ENCODE measurements at regions not wholly inside any gene's neighbourhood (a gene's known extent, or its start where the extent isn't known, plus 50 kb on each side); places are given as distances from the start of the nearest gene placed in this dataset.

- no peak for DNase-seq (ENCODE audit: low read depth)
Measured at GRCh38 chr1:214977700-214978374, 104.7 kb upstream of the KCNK2 start.

GRCh38 chr1:214979191-214979590, 103.3 kb upstream of the KCNK2 start:
- no peak for DNase-seq (ENCODE audit: low read depth)

GRCh38 chr1:214980921-214981320, 101.6 kb upstream of the KCNK2 start:
- DNase-seq (ENCODE audit: low read depth) = no peak

- DNase-seq (ENCODE audit: low read depth) = no peak
Measured at GRCh38 chr1:214983126-214983869, 99.2 kb upstream of the KCNK2 start.

GRCh38 chr1:214989341-214989740, 93.2 kb upstream of the KCNK2 start:
- no peak for DNase-seq (ENCODE audit: low read depth)

DNA sequence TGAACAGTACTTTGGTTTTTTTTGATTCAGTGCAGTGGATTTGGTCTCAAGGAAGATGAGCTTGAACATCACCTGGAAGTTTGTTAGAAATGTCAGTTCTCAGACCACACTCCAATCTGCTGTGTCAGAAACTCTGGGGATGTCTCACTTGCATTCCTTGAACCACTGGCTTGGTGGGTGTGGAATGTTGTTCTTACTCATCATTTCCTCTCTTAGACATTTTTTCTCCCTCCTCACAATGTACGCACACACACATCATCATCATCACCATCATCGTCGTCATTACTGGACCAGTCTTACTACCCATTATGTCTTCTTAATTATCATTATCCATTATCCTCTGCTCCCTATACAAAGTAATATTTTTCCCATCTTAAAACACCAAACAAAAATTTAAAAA, 91.9 kb upstream of the KCNK2 start:
- peak; percentile 62 for DNase-seq (ENCODE audit: low read depth)

DNA sequence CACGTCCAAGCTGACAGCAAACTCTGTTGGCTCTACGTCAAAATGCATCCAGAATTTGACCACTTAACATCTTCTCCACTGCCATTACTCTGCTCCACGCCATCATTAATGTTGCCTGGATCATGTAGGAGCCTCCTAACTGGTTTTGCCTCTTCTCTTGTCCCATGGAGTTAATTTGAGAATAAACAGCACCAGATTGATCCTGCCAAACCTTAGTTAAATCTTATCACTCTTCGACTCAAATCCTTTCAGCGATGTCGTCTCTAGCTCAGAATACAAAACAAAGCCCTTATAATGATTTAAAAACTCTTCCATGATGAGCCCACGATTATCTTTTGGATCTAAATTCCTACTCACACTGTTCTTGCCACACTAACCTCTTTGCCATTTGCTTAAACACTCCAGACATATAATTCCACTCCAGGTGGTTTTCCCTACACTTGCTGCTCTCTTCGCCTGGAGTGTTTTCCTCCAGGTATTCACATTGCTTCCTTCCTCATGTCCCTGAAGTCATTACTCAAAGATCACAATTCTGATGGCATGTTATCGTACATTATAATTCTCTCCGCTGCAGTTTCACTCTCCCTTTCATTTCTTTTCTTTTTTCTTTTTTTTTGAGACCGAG, 90.7 kb upstream of the KCNK2 start:
- DNase-seq (ENCODE audit: low read depth) = no peak

DNA sequence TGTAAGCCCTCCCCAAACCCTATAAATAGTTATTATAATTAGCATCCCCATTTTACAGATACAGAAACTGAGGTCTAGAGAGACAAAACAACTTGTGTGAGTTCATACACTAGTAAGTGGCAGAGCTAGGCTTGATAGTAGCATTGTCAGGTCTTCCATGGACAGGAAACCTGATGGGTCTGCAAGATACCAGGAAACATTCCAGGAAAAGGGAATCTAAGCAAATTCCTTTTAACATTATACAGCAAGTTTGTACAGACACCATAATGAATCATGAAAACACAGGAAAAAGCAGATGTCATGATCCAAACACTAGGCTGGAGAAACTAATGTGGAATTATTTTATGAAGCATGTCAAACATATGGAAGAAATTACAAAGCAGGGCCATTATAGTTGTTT, 89.1 kb upstream of the KCNK2 start:
- no peak for DNase-seq (ENCODE audit: low read depth)

DNA sequence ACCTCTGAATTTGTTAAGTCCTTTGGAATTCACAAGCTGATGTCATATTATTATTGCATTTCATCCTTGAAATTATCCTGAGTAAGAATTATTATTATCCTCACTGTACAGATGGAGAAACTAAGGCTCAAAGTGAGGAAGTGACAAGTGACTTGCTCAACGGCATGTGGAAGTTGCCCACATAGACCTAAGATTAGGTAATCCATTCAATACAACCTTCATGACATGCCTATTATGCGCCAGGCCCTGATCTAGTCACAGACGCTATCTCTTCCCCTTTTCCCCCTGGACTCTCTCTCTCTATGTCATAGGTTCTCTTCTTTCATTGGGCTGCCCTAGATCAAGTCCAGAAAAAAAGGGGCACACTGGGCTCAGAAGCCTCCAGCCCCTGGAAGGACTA, 84.9 kb upstream of the KCNK2 start:
- DNase-seq (ENCODE audit: low read depth) = no peak

DNA sequence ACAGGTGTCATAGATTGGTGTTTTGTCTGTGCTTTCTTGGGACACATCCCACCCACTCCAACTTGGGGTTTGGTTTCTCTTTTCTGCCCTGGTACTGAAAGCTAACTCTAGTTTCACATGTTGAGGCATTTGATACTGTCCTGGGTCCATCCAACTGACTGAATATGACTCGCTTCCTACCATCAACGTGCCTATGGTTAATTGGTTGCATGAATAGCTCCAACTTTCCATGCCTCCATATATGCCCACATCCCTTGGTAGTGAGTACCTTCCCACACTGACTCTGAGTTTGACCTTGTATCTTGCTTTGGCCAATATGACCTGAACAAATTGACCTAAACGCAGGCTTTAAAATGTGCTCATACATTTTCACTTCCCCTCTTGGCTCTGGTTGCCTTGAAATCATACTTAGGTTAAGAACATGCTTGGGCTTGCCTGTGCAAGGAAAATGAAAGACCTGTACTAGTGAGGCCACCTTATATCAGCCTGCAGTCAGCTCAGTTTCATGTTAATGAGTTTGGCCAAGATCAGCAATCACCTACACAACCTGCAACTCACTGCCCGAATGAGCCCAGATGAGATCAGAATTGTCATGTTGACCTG, 81.0 kb upstream of the KCNK2 start:
- DNase-seq (ENCODE audit: low read depth) = no peak

- peak; percentile 67 for DNase-seq (ENCODE audit: low read depth)
Measured at GRCh38 chr1:215002471-215002870, 80.1 kb upstream of the KCNK2 start.

- no peak for DNase-seq (ENCODE audit: low read depth)
Measured at GRCh38 chr1:215003686-215004085, 78.9 kb upstream of the KCNK2 start.

- DNase-seq (ENCODE audit: low read depth) = no peak
Measured at GRCh38 chr1:215004121-215004827, 78.3 kb upstream of the KCNK2 start.

DNA sequence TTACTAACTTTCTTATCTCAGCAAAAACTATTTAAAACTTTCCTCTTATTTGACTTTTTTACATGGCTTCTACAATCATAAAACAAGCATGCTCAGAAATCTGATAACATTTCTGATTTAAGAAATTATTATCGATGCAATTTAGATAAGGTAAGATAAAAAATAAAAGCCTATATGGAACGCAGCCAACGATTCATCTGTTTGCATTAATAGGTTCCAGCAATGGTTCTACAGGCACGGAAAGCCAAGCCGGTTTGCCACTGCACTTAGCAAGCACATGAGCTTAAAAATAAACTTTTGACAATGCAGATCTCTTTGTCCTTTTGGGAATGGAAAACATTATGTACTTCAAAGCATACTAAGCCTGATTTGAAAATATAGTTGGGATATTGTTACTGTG, 77.5 kb upstream of the KCNK2 start:
- DNase-seq (ENCODE audit: low read depth) = no peak

DNA sequence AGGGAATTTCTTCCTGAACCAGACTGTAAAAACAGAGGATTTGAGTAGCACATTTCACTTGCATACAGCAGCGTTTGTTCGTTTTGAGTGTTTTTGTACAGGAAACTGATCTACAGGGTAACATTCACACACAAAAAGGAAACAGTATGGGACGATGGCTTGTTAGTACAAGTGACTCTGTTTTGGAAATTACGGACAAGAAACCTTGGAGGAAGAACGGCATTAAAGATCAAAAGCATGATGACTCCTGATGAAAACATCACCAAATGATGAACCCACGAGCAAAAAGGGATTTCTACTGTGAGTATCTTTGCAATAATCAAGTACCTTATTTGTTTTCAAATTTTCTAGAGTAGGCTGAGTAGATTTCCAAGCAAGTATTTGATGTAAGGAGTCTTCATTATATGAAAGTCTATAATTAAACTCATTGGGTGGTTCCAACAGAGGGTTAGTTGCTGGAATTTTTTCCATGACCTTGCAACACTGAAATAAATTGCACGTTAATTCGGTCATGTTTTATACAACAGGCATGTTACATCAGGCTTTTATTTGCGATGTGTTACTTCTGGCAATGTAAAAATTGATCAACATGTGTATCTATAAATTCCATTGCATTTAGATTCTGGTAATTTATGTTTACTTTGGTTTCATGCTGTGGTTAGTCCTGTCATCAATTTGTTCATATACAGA, 76.7 kb upstream of the KCNK2 start:
- DNase-seq (ENCODE audit: low read depth) = no peak

- no peak for DNase-seq (ENCODE audit: low read depth)
Measured at GRCh38 chr1:215007880-215008279, 74.7 kb upstream of the KCNK2 start.

DNA sequence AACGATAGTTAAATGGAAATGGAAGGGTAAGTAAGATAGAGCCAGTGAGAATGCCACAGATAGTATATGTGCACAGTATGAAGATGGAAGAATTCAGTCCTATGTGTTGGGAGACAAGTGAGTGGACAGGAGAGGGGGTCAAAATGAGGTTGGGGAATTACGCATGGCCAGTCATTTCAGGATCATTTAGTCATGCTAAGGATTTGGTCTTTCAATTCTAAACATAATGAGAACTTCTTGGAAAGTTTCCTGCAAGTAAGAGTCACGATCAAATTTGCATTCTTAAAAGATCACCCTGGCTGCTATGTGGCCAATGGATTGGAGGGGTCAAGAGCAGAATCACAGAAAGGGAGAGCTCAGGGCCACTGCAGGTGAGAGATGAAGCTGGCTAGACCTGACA, 64.0 kb upstream of the KCNK2 start:
- no peak for DNase-seq (ENCODE audit: low read depth)

GRCh38 chr1:215022204-215022603, 60.3 kb upstream of the KCNK2 start:
- no peak for DNase-seq (ENCODE audit: low read depth)

GRCh38 chr1:215022741-215023141, 59.8 kb upstream of the KCNK2 start:
- peak; percentile 12 for DNase-seq (ENCODE audit: low read depth)

- DNase-seq (ENCODE audit: low read depth) = no peak
Measured at GRCh38 chr1:215023155-215023832, 59.2 kb upstream of the KCNK2 start.

All from myocyte (in vitro differentiated cells).